Astrocyte (in vitro differentiated cells and primary cell): ENCODE measurements at regions not wholly inside any gene's neighbourhood (a gene's known extent, or its start where the extent isn't known, plus 50 kb on each side); places are given as distances from the start of the nearest gene placed in this dataset.
"Not testable (repeated sequence)": the region's sequence is repeated elsewhere in the genome, so short reads cannot be mapped to it uniquely, and the experiment has no call there.

Source experiments
- DNase-seq: peaks from one replicate; pipeline ENCODE4 v3.0.0-alpha.2; 2010; ENCODE audit warnings: low read depth
- FAIRE-seq: peaks from 2 replicates; lab custom pipeline; 2011; peaks lifted over from hg19 to GRCh38; lab: Jason Lieb, UNC
- H2AFZ ChIP-seq: 2 replicates; pipeline ENCODE4 v1.6.0; 2012; ENCODE audit warnings: low read depth, low read length, inconsistent platforms
- H3K27ac ChIP-seq: 2 replicates; pipeline ENCODE4 v1.5.1; 2011; ENCODE audit warnings: low read depth, low read length, inconsistent platforms
- H3K27me3 ChIP-seq: 2 replicates; pipeline ENCODE4 v1.6.0; 2011; ENCODE audit warnings: low read length, inconsistent platforms; ENCODE audit not compliant: insufficient read depth
- H3K36me3 ChIP-seq: 2 replicates; pipeline ENCODE4 v1.5.1; 2011; ENCODE audit warnings: low read length, inconsistent platforms; ENCODE audit not compliant: insufficient read depth
- H3K4me1 ChIP-seq: 2 replicates; pipeline ENCODE4 v1.5.1; 2011; ENCODE audit warnings: low read length, inconsistent platforms; ENCODE audit not compliant: insufficient read depth
- H3K4me2 ChIP-seq: 2 replicates; pipeline ENCODE4 v1.6.0; 2012; ENCODE audit warnings: low read length, inconsistent platforms
- H3K4me3 ChIP-seq: 2 replicates; pipeline ENCODE4 v1.5.1; 2011; ENCODE audit warnings: low read depth, mild to moderate bottlenecking, low read length, inconsistent platforms; ENCODE audit not compliant: insufficient read depth
- H3K79me2 ChIP-seq: 2 replicates; pipeline ENCODE4 v1.6.0; 2012; ENCODE audit warnings: mild to moderate bottlenecking, low read length, inconsistent platforms; ENCODE audit not compliant: insufficient read depth
- H3K9ac ChIP-seq: 2 replicates; pipeline ENCODE4 v1.6.0; 2012; ENCODE audit warnings: mild to moderate bottlenecking, low read length, inconsistent platforms
- H3K9me3 ChIP-seq: 2 replicates; pipeline ENCODE4 v1.5.1; 2012; ENCODE audit warnings: low read depth, mild to moderate bottlenecking, low read length, inconsistent platforms; ENCODE audit not compliant: insufficient read depth
- H4K20me1 ChIP-seq: 2 replicates; pipeline ENCODE4 v1.6.0; 2012; ENCODE audit warnings: low read length, inconsistent platforms; ENCODE audit not compliant: insufficient read depth
- H3K27ac Mint-ChIP-seq: one replicate; pipeline ENCODE4 v1.8.0; 2021; ENCODE audit warnings: mild to moderate bottlenecking, mixed read lengths; ENCODE audit not compliant: unreplicated experiment
- H3K27me3 Mint-ChIP-seq: one replicate; pipeline ENCODE4 v1.8.0; 2021; ENCODE audit warnings: low read depth, mixed read lengths; ENCODE audit not compliant: unreplicated experiment
- H3K36me3 Mint-ChIP-seq: one replicate; pipeline ENCODE4 v1.8.0; 2021; ENCODE audit warnings: low read depth, mixed read lengths; ENCODE audit not compliant: unreplicated experiment
- H3K4me1 Mint-ChIP-seq: one replicate; pipeline ENCODE4 v1.8.0; 2021; ENCODE audit warnings: low read depth, mixed read lengths; ENCODE audit not compliant: unreplicated experiment
- H3K4me3 Mint-ChIP-seq: one replicate; pipeline ENCODE4 v1.8.0; 2021; ENCODE audit warnings: mild to moderate bottlenecking, moderate library complexity, mixed read lengths; ENCODE audit not compliant: unreplicated experiment
- H3K9me3 Mint-ChIP-seq: one replicate; pipeline ENCODE4 v1.8.0; 2021; ENCODE audit warnings: mild to moderate bottlenecking, mixed read lengths; ENCODE audit not compliant: unreplicated experiment
- CTCF ChIP-seq: IDR thresholded peaks from 2 replicates; pipeline ENCODE4 v1.5.1; 2011; ENCODE audit warnings: low read depth, mild to moderate bottlenecking, inconsistent platforms, low read length, moderate library complexity; ENCODE audit not compliant: insufficient read depth
- EZH2 ChIP-seq: IDR thresholded peaks from 2 replicates; pipeline ENCODE4 v1.6.1; 2012; ENCODE audit warnings: mild to moderate bottlenecking, low read length, inconsistent platforms; ENCODE audit not compliant: insufficient read depth

GRCh38 chr4:83196921-83197320 is 82.4 kb upstream of the PLAC8 start:
- peaks cover 8% of the 10 kb centered on the region for H3K9me3 Mint-ChIP-seq

GRCh38 chr4:83195269-83195668 is 80.7 kb upstream of the PLAC8 start:
- TF ChIP-seq EZH2 = no peak
- TF ChIP-seq CTCF = no peak

More at GRCh38 chr4:83196921-83197320, 82.4 kb upstream of the PLAC8 start:
- Histone ChIP-seq H3K9ac (no peak overlapping the region), H3K27me3 (no peaks in the 10 kb centered on the region), H3K9me3 (no peaks in the 10 kb centered on the region), H3K4me3 (no peak overlapping the region), H3K4me2 (no peak overlapping the region), H3K36me3 (no peaks in the 10 kb centered on the region), H2AFZ (no peak overlapping the region), H3K4me1 (no peaks in the 10 kb centered on the region), H3K27ac (no peak overlapping the region), H3K79me2 (no peaks in the 10 kb centered on the region), H4K20me1 (no peaks in the 10 kb centered on the region)
- Mint-ChIP-seq H3K27me3 (no peaks in the 10 kb centered on the region), H3K36me3 (peaks cover 2% of the 10 kb centered on the region), H3K4me3 (no peak overlapping the region), H3K4me1 (no peaks in the 10 kb centered on the region), H3K27ac (no peak overlapping the region)
- DNase-seq (no peak), FAIRE-seq (no peak)
- TF ChIP-seq CTCF = no peak
- no peak for TF ChIP-seq EZH2

GRCh38 chr4:83194588-83194987 is 80.1 kb upstream of the PLAC8 start:
- not testable (repeated sequence) for H3K9me3 Mint-ChIP-seq, DNase-seq, H3K4me1 ChIP-seq, H4K20me1 ChIP-seq, FAIRE-seq, H3K79me2 ChIP-seq, H3K27me3 Mint-ChIP-seq, H3K27ac ChIP-seq, H3K4me1 Mint-ChIP-seq, H3K27me3 ChIP-seq, H3K36me3 ChIP-seq, H3K4me3 ChIP-seq, H3K9me3 ChIP-seq, H3K4me2 ChIP-seq, H2AFZ ChIP-seq, H3K4me3 Mint-ChIP-seq, H3K9ac ChIP-seq, H3K36me3 Mint-ChIP-seq, H3K27ac Mint-ChIP-seq

More at GRCh38 chr4:83195269-83195668, 80.7 kb upstream of the PLAC8 start:
- Histone ChIP-seq H2AFZ (no peak overlapping the region), H3K9me3 (no peaks in the 10 kb centered on the region), H3K4me2 (no peak overlapping the region), H3K79me2 (no peaks in the 10 kb centered on the region), H3K4me1 (no peaks in the 10 kb centered on the region), H3K27me3 (no peaks in the 10 kb centered on the region), H3K4me3 (no peak overlapping the region), H4K20me1 (no peaks in the 10 kb centered on the region), H3K36me3 (no peaks in the 10 kb centered on the region), H3K9ac (no peak overlapping the region), H3K27ac (no peak overlapping the region)
- DNase-seq = no peak
- Mint-ChIP-seq H3K9me3 (peaks cover 8% of the 10 kb centered on the region), H3K36me3 (peaks cover 2% of the 10 kb centered on the region), H3K4me3 (no peak overlapping the region), H3K27me3 (no peaks in the 10 kb centered on the region), H3K27ac (no peak overlapping the region), H3K4me1 (no peaks in the 10 kb centered on the region)
- FAIRE-seq = no peak
